ENCODE measurements at regions not wholly inside any gene's neighbourhood (a gene's known extent, or its start where the extent isn't known, plus 50 kb on each side); places are given as distances from the start of the nearest gene placed in this dataset.
A peak's percentile ranks its signal among the peaks of the same experiment; 100 is the strongest.
"Not testable (repeated sequence)": the region's sequence is repeated elsewhere in the genome, so short reads cannot be mapped to it uniquely, and the experiment has no call there.

DNA sequence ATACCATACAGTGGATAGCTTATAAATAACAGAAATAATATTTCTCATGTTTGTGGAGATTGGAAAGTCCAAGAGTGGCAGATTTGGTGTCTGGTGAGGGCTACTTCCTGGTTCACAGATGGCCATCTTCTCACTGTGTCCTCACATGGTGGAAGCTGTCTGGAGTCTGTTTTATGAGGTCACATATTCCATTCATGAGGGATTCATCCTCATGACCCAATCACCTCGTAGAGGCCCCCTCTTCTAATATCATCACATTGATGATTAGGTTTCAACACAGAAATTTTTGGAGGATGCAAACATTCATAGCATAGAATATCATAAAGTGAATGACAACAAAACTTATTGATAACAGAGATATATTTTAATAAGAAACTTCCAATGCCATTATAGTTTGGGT is 568.0 kb downstream of the STIM2 start:
- no peak overlapping the region for H3K4me3 ChIP-seq
- H3K27ac ChIP-seq, result no peak overlapping the region
- in situ Hi-C loops (cut with MboI), result no loop called here
- TF ChIP-seq EZH2 (IDR thresholded peaks at IDR 0.05; ENCODE audit: insufficient read depth, poor library complexity, severe bottlenecking) (no peak), EZH2phosphoT487 (IDR thresholded peaks at IDR 0.05; ENCODE audit: insufficient read depth, low read depth) (no peak)
- H3K4me2 ChIP-seq (ENCODE audit: unreplicated experiment), result no peak overlapping the region
- H3K9me3 ChIP-seq (ENCODE audit: low read depth), result no peaks in the 10 kb centered on the region
- WGBS, 2 experiments (ENCODE audit: low coverage in 1 of 2, low lambda C conversion rate in 2 of 2, missing lambda C conversion rate in 2 of 2), result 0 to 6% methylated on average over 1 of the region's 1 CpG
- H3K9me2 ChIP-seq (ENCODE audit: insufficient read depth), result no peaks in the 10 kb centered on the region
- no peaks in the 10 kb centered on the region for H3F3A ChIP-seq (ENCODE audit: insufficient read depth)
- H3K27me3 ChIP-seq (replicated peaks; ENCODE audit: insufficient read depth), result no peaks in the 10 kb centered on the region
- H3K36me3 ChIP-seq (ENCODE audit: low read depth), result no peaks in the 10 kb centered on the region
- no peak overlapping the region for H2AFZ ChIP-seq
- no peaks in the 10 kb centered on the region for H3K4me1 ChIP-seq (ENCODE audit: insufficient read depth)
- no peaks in the 10 kb centered on the region for H3K79me2 ChIP-seq (ENCODE audit: insufficient read depth)
- no peak overlapping the region for H3K9ac ChIP-seq
- no peaks in the 10 kb centered on the region for H4K20me1 ChIP-seq (ENCODE audit: insufficient read depth)
- DNase-seq, result no peak

DNA sequence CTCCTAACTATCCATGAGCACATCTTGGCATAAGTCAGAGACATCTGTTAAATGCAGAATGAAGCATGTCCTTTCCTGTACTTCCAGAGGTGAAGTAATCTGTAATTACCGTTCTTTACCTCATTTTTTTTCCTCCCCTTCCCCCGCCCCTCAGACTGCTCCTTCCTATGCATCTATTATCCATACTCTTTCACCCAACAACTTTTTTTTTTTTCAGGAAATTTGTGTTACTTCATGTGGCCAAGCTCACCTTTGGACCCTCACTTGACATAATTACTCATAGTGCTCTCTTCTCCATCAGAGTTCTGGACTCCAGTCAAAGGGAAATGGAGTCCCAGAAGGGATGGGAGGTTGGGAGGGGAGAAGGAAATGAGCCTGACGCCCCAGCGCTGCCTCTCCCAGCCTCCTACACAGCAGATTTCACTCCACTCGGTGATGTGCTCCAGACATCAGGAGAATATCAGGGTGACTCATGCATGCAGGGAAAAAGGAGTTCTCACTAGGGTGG is 568.8 kb downstream of the STIM2 start:
- H3K36me3 ChIP-seq (ENCODE audit: low read depth), result no peaks in the 10 kb centered on the region
- H3K9me2 ChIP-seq (ENCODE audit: insufficient read depth), result no peaks in the 10 kb centered on the region
- H3K4me2 ChIP-seq (ENCODE audit: unreplicated experiment), result no peak overlapping the region
- H3K27ac ChIP-seq, result no peak overlapping the region
- WGBS, 2 experiments (ENCODE audit: low coverage in 1 of 2, low lambda C conversion rate in 2 of 2, missing lambda C conversion rate in 2 of 2), result 18 to 29% methylated on average over 5 of the region's 5 CpGs
- no peaks in the 10 kb centered on the region for H3K9me3 ChIP-seq (ENCODE audit: low read depth)
- no peaks in the 10 kb centered on the region for H4K20me1 ChIP-seq (ENCODE audit: insufficient read depth)
- H3K4me1 ChIP-seq (ENCODE audit: insufficient read depth), result no peaks in the 10 kb centered on the region
- DNase-seq, result peak; percentile 1
- in situ Hi-C loops (cut with MboI), result no loop called here
- no peak overlapping the region for H3K9ac ChIP-seq
- no peaks in the 10 kb centered on the region for H3F3A ChIP-seq (ENCODE audit: insufficient read depth)
- H3K79me2 ChIP-seq (ENCODE audit: insufficient read depth), result no peaks in the 10 kb centered on the region
- H3K4me3 ChIP-seq, result no peak overlapping the region
- no peaks in the 10 kb centered on the region for H3K27me3 ChIP-seq (replicated peaks; ENCODE audit: insufficient read depth)
- H2AFZ ChIP-seq, result no peak overlapping the region
- TF ChIP-seq EZH2 (IDR thresholded peaks at IDR 0.05; ENCODE audit: insufficient read depth, poor library complexity, severe bottlenecking) (no peak), EZH2phosphoT487 (IDR thresholded peaks at IDR 0.05; ENCODE audit: insufficient read depth, low read depth) (no peak)

DNA sequence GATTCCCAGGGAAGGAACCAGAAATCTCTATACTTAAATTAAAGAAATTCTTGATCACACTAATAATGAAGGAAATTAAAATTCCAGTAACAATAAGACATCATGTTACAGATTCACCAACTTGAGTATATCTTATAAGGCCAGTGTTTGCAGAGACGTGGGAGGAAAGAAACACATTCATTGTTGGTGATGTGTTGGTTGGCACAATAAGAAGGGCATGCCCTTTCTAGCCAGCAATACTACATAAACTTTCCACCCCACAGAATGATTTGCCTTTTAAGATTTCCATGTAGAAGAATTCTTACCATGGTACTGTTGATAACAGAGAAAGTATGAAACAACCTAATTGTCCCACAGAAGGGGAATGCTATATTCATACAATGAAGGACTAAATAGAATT is 581.5 kb downstream of the STIM2 start:
- peak; percentile 2 for DNase-seq
- Histone ChIP-seq H3K79me2 (ENCODE audit: insufficient read depth) (no peaks in the 10 kb centered on the region), H3K27ac (no peak overlapping the region), H3K27me3 (replicated peaks; ENCODE audit: insufficient read depth) (no peaks in the 10 kb centered on the region), H3K9ac (no peak overlapping the region), H3K9me3 (ENCODE audit: low read depth) (no peaks in the 10 kb centered on the region), H3K4me3 (no peak overlapping the region), H4K20me1 (ENCODE audit: insufficient read depth) (no peaks in the 10 kb centered on the region), H2AFZ (no peak overlapping the region), H3F3A (ENCODE audit: insufficient read depth) (no peaks in the 10 kb centered on the region), H3K36me3 (ENCODE audit: low read depth) (no peaks in the 10 kb centered on the region), H3K4me2 (ENCODE audit: unreplicated experiment) (no peak overlapping the region), H3K9me2 (ENCODE audit: insufficient read depth) (no peaks in the 10 kb centered on the region), H3K4me1 (ENCODE audit: insufficient read depth) (no peaks in the 10 kb centered on the region)
- in situ Hi-C loops (cut with MboI), result no loop called here
- TF ChIP-seq EZH2 (IDR thresholded peaks at IDR 0.05; ENCODE audit: insufficient read depth, poor library complexity, severe bottlenecking) (no peak), EZH2phosphoT487 (IDR thresholded peaks at IDR 0.05; ENCODE audit: insufficient read depth, low read depth) (no peak)
- WGBS, 2 experiments (ENCODE audit: low coverage in 1 of 2, low lambda C conversion rate in 2 of 2, missing lambda C conversion rate in 2 of 2), result 6 to 14% methylated on average over 1 of the region's 1 CpG

DNA sequence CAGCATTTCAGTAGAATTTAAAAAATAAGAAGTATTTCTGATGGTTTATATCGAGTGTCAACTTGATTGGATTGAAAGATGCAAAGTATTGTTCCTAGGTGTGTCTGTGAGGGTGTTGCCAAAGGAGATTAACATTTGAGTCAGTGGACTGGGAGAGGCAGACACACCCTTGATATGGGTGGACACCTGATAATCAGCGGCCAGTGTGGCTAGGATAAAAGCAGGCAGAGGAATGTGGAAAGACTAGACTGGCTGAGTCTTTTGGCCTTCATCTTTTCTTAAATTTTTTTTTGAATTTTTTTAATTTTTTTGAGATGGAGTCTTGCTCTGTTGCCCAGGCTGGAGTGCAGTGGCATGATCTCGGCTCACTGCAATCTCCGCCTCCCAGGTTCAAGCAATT is 582.0 kb downstream of the STIM2 start:
- H2AFZ ChIP-seq; H3K9me2 ChIP-seq (ENCODE audit: insufficient read depth); H3F3A ChIP-seq (ENCODE audit: insufficient read depth); H3K4me2 ChIP-seq (ENCODE audit: unreplicated experiment); H4K20me1 ChIP-seq (ENCODE audit: insufficient read depth); H3K4me3 ChIP-seq; H3K36me3 ChIP-seq (ENCODE audit: low read depth); H3K27ac ChIP-seq; H3K27me3 ChIP-seq (replicated peaks; ENCODE audit: insufficient read depth); H3K9me3 ChIP-seq (ENCODE audit: low read depth); H3K4me1 ChIP-seq (ENCODE audit: insufficient read depth); H3K9ac ChIP-seq; H3K79me2 ChIP-seq (ENCODE audit: insufficient read depth); DNase-seq; in situ Hi-C loops (cut with MboI): not testable (repeated sequence)
- 36 to 39% methylated on average over 4 of the region's 4 CpGs for WGBS, 2 experiments (ENCODE audit: low coverage in 1 of 2, low lambda C conversion rate in 2 of 2, missing lambda C conversion rate in 2 of 2)

DNA sequence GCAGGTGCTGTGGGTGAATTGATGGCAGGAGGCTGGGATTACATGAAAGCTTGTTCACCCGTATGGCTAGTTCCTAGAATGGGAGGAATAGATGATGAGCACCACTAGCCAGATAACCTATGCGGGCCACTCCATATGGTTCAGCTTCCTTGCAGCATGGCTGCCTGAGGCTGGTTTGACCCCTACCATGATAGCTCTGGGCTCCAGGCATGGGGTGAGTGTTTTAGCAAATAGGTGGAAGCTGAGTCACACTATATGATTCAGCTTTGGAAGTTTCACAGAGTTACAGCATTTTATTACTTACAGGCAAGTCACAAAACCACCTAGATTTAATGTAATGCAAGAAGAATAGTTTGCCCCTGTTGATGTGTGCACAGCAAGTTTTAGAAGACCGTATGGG is 603.2 kb downstream of the STIM2 start:
- Histone ChIP-seq H3K9me3 (ENCODE audit: low read depth) (no peaks in the 10 kb centered on the region), H3K9ac (no peak overlapping the region), H2AFZ (no peak overlapping the region), H3K27ac (no peak overlapping the region), H3K4me2 (ENCODE audit: unreplicated experiment) (no peak overlapping the region), H3F3A (ENCODE audit: insufficient read depth) (no peaks in the 10 kb centered on the region), H3K4me3 (no peak overlapping the region), H4K20me1 (ENCODE audit: insufficient read depth) (no peaks in the 10 kb centered on the region), H3K36me3 (ENCODE audit: low read depth) (no peaks in the 10 kb centered on the region), H3K79me2 (ENCODE audit: insufficient read depth) (no peaks in the 10 kb centered on the region), H3K9me2 (ENCODE audit: insufficient read depth) (no peaks in the 10 kb centered on the region), H3K4me1 (ENCODE audit: insufficient read depth) (peaks cover 3% of the 10 kb centered on the region; the same call in 1 of the 2 replicates), H3K27me3 (replicated peaks; ENCODE audit: insufficient read depth) (no peaks in the 10 kb centered on the region)
- in situ Hi-C loops (cut with MboI), result no loop called here
- DNase-seq, result peak; percentile 42
- 38 to 42% methylated on average over 3 of the region's 3 CpGs for WGBS, 2 experiments (ENCODE audit: low coverage in 1 of 2, low lambda C conversion rate in 2 of 2, missing lambda C conversion rate in 2 of 2)
- TF ChIP-seq EZH2 (IDR thresholded peaks at IDR 0.05; ENCODE audit: insufficient read depth, poor library complexity, severe bottlenecking) (no peak), EZH2phosphoT487 (IDR thresholded peaks at IDR 0.05; ENCODE audit: insufficient read depth, low read depth) (no peak)
